Stimulated activated CD4-positive, alpha-beta T cell treated with anti-CD3 and anti-CD28 coated beads, Interleukin-4, amount 100 ng/mL, for 24 hours (primary cell): ENCODE measurements at regions not wholly inside any gene's neighbourhood (a gene's known extent, or its start where the extent isn't known, plus 50 kb on each side); places are given as distances from the start of the nearest gene placed in this dataset.
A peak's percentile ranks its signal among the peaks of the same experiment; 100 is the strongest.
"Not testable (repeated sequence)": the region's sequence is repeated elsewhere in the genome, so short reads cannot be mapped to it uniquely, and the experiment has no call there.

ENCODE experiments used
- DNase-seq: peaks from one replicate; pipeline ENCODE4 v3.0.0-alpha.2; 2020

DNA sequence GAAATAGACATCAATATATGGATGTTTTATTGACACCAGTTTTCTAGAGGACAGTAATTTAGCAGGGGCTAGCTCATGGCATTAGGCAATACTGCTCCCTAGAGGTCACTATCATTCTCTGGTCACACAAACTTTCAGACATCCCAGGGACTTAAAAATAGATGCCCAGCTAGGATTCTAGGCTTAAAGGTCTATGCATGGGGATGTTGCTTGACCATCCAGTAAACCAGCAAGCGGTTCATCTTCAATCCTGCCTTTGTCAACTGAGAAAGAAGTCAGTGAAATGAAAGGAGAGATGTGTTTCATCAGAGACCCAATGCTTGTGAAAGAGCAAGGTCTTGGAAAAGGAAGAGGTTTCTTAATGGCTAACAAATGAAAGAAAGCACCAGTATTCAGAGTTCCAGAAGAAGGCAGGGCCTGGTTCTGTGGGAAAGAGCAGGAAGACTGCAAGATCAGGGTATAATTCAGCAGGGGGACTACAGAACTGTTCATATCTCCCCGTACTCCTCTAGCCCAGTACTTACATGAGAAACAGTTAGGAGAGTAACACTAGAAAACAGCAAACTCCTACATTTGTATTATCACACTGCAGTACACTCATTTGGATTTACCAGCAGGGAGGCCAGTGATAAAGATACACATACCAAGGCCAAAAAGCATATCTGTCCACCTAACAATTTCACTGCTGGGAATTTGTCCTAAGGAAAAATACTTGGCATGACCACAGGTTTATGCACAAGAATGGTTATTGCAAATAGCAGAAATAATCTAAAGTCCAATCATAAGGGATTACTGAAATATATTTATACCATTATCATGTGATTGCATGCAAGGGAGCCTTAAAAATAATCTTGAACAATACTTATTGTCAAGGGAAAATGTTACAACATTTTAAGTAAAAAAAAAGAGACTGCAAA is 151.4 kb upstream of the LAMA2 start:
- no peak for DNase-seq

DNA sequence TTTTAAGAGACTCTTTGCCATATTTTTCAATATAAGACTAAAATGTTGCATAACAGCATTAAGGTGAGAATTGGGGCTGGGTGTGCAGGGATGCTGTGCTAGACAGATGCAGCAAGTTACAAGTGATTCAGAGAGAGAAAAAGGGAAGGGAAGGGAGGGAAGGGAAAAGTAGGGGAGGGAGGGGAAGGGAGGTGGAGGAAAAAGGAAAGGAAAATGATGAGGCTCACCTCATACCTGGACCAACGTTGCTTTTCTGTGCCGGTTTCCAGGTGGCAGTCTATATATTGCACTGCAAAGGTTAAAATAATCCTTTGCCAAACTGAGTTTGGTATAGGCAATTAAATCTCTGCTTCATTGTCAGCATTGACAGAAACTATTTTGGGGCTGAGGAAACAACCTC is 155.4 kb upstream of the LAMA2 start:
- no peak for DNase-seq

DNA sequence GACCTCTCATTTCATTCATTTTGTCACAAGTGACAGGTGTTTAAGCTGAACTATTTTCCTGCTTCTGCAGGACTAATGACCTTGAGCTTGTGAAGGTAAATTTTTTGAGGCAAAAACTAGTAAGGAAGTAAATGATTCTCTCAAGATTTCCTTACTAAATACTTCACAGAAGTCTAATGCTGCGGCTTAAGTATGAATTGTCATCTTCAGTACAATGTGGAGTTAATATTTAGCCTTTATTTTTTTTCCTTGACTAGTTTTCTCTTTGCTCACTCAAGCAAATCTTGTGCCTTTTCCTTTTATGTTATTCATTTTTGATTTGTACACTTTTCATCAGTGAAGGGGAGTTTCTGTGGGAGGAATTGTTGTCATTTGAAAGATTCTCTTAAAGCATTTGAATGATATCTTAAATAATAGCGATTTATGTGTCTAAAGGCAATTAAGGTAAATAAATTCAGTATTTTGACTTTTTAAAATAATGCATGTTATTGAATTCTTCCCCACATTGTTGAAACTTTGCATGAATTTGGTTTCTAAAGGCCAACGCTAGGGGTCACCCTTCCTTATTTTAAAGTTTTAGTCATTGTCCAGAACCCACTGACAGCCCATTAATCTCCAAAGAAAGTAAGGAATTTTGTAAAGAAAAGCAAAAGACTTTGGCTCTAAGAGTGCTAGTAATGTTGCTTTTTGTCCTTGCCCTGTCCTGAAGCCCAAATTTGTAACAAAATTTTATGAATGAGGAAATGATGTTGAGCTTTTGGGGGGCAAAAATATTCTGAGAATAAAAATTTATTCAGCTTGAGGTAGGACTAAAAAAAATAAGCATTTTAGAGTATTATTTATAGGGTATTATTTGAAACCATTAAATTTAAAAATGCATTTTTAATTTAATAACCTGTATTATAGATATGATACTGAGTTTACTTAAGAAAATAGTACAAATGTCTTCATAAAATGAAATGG is 157.4 kb upstream of the LAMA2 start:
- peak; percentile 23 for DNase-seq

DNA sequence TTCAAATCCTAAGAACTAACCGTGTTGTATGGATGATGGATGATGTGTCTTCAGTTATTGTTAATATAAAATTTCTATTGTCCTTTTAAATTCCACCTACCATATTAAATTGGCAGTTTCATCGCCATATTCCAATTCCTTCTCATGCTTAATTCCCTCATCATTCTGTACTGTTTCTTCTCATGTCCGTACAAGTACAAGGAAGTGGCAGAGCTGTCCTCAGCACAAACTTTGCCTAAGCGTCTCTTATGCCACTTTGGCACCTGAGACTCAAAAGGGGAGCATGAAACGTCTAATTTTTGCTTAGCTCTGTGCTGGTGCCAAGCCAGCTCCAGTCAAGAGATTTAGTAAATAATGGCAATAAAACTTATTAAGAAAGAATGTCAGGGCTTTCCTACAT is 158.2 kb upstream of the LAMA2 start:
- DNase-seq, result no peak

DNA sequence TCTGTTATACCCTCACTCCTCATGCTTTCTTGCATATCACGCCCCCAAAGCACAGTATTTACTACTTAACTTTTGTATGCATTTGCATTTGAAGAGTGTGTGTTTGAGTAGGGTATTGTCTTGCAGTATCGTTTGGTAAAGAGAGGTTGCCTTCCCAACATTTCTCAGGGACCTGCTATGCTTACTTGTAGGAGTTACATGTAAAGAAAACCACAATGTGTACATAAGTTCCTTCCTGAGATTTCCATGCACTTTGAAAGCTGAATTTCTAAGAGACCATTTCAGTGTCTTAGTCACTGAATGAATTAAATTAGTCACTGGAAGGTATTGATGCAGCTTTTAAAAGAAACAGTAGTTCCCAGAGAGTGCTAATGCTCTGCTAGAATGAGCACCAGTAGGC is 159.3 kb upstream of the LAMA2 start:
- no peak for DNase-seq

DNA sequence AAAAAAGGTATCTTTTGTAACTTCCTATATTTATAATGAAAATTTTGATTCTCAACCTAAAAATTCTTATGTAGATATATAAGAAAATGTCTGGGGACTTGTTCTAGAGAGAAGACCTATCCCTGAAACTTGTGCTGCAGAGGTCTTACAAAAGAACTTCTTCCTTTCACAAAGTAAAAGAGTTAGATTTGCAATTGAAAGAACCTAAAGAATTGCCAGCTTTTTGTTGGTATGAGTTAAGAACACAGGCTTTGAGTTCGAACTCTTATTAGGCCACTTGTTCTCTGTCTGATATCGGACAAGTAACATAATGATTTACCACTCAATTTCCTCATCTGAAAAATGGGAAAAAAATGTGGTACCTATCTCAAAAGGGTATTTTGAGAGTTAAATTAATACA is 162.0 kb upstream of the LAMA2 start:
- no peak for DNase-seq

DNA sequence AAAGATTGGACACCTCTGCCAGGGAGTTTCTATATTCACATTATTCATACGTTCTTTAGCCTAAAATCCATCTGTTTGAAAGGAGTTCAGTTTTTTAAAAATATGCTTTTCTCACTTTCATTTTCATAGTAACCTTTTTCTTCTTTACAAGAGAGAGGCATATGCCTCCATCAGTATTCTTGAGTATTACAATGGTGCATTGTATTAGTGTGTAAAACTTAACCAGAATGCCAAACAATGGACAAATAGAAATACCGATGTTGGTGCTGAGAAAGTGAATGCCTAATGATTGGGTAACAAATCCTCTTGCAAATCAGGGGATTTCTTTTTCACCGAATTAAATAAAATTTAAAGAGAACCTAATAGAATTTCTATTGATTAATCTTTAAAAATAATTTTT is 163.2 kb upstream of the LAMA2 start:
- no peak for DNase-seq

DNA sequence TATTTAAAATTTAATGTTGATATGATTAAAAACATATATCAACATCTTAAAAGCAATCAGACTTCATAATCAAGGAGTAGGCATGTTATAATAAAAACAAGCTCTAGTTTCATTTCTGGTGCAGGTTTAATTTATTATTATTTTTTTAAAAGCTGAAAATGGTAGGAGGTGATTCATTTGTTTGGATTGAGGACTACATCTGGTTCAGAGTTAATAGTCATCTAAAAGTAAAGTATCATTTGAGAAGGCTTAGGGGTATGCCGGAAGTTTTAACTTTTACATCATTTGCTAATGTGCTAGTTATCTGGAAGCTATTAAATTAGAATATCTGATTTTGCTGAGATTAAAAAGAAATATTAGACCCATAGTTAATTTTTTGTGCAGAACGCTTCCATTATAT is 169.5 kb upstream of the LAMA2 start:
- no peak for DNase-seq

DNA sequence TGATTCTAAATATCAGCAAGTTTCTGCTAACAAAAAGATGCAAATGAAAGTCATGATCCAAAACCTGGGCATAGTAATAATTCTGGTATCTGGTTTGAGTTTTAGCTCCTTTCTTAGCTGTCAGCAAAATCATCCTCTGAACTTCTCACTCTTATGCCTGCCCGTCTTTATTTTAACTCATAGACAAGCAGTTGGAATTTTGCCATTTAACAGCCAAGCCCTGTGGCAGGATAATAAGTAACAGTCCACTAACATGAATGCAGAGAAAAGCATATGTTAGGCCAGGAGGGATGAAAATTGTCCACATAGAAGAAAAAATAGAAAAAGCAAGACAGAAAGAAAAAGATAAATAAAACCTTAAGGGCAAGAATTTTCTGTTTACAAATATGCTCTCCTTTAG is 170.0 kb upstream of the LAMA2 start:
- DNase-seq, result no peak

DNA sequence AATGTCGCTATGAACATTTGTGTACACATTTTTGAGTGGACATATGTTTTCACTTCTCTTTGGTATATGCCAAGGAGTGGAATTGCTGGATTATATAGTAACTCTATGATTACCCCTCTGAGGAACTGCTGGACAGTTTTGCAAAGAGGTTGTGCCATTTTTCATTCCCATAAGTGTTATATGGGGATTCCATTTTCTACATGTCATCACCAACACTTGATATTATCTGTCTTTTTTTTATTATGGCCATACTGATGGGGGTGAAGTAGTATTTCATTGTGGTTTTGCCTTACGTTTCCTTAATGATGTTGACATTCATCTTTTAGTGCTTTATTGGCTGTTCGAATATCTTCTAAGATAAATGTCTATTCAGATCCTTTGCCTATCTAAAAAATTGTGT is 171.8 kb upstream of the LAMA2 start:
- DNase-seq, result no peak

DNA sequence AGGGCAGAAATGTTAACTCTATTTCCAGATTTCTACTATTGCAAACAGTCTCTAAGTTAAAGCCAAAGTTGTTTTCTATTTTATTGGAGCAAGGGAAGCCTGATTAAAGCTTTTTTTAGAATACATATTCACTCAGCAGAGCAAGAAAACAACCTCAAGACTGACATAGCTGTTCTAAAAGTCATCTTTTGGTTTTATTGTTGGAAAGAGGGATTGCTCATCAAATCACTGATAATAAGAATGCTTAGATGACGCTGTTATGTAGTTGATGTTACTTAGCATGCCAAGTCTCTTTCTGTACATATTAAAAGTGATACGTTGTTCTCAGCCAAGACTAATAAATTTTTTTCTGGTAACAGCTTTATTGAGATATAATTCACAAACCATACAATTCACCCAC is 172.6 kb upstream of the LAMA2 start:
- DNase-seq, result no peak

DNA sequence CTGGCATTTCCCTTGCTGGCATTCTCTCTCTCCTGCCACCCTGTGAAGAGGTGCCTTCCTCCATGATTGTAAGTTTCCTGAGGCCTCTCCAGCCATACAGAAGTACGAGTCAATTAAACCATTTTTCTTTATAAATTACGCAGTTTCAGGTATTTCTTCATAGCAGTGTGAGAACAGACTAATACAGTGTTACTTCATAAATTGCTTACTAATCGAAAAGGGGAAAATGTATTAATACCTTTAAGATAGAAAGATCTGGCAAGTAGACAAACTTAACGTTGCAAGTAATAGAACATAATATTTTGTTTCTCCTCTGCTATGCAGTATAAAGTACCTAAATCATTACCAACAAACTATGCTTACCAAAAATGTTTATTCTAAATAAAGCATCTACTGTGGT is 178.3 kb upstream of the LAMA2 start:
- DNase-seq, result no peak

DNA sequence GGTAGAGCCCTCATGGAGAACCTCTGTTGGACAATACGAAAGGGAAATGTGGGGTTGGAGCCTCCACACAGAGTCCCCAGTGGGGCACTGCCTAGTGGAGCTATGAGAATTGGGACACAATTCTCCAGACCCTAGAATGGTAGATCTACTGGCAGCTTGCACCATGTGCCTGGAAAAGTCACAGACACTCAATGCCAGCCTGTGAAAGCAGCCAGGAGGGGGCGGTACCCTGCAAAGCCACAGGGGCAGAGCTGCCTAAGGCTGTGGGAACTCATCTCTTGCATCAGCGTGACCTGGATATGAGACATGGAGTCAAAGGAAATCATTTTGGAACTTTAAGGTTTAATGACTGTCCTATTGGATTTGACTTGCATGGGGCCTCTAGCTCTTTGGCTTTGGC is 179.1 kb upstream of the LAMA2 start:
- not testable (repeated sequence) for DNase-seq

DNA sequence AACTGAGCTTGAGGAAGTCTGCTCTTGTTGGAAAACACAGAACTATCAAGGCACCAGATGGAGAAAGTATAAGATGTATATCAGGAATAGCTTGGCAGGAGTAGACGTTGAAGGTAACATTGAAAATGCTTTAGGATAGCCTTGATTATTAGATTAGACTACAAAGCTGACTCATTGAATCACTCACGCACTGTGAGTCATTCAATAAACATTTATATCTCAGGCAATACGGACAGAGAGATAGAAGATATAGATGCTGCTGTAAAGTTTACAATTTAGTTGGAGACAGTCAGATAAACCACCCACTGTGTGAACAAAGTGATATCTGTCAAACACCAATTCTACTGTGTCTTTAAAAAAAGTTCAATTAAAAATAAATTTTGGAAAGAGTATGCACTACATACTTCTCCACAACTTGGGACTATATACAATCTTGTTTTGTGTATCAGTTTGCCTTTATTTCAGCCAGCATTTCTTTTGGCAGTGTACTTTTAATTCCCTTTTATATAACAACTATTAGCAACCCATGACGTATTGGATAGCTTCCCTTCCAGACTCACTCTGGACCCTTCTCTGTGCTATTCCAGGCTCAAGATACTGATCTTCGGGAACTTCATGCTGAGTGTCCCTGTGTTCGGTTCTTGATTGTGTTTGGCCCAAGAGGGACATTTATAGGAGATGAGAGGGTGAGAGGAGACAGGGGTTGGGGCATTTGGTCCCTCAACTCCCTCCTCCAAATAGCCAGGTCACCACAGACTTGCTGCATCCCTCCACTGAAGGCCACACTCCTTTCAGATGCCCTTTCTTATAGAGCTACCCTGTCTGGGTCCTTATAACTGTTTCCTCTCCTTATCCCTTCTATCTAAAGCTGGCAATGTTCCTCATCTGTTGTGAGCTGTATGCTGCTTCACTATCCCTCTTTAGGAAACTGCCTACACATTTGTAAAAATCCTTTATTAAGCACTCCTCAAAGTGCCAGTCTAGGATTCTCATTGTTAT is 176.6 kb upstream of the PTPRK start:
- DNase-seq, result no peak

DNA sequence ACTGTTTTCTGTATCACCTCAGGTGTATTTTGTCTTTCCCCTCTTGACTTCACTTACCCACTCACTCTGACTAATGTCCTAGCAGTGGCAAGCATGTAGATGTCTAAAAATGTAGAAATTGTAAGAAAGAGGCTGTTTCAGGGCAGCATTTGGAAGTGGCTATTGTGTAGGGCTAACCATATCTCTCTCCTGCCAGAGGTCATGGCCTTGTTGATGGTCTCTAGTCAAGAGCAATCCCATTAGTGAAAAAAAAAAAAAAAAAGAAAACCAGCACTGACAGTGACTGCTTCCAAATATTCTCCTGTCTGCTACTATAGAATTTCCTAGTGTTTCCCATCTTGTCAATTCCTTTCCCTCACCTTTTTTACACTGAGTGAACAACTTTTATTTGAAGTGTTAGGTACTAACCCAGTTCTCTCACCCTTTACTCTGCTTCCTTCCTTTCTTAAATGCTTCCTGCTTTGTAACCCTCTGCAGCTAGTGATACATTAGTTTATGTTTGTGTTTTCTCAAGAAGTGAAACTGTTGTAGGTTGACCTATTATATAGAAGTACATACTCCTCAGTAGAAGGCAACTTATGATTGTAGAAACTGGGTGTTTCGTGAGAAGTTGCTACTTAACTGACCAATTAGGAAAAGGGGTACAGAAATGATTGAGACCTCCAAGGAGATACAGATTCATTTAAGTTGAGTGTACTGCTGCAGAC is 174.1 kb upstream of the PTPRK start:
- no peak for DNase-seq

DNA sequence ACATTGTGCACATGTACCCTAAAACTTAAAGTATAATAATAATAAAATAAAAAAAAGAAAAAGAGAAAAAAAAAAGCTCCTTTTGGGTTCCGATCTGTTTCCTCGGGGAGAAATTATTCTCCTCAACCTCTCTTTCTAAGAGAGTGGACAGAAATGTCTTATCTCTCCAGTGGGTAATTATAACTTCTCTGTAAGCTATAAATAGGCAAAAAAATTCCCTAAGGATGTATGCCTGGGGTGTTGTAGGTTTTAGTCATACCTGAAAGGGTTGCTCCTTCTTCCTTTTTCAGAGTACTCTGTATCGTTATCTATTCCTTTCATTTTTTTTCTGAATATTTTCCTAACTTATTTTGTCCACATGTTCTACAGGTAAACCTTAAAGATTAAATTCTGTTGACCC is 169.7 kb upstream of the PTPRK start:
- DNase-seq, result no peak

DNA sequence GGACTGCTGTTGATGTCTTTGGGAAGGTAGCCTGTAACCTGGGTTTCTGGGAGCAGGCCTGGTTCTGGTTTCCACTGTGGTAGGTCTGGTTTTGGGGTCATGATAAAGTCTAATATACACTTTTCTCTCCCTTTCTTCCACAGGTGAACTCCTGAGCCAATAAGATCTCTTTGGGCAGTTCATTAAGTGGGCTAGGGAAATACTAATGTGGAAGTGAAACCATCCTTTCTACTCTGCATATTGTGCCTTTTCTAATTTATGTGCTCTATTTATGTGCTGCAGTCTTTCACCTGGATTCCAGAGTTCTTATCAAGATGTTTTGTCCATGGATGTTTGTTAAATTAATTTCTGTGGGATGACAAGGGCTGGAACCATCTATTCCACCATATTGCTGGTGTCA is 165.7 kb upstream of the PTPRK start:
- no peak for DNase-seq

DNA sequence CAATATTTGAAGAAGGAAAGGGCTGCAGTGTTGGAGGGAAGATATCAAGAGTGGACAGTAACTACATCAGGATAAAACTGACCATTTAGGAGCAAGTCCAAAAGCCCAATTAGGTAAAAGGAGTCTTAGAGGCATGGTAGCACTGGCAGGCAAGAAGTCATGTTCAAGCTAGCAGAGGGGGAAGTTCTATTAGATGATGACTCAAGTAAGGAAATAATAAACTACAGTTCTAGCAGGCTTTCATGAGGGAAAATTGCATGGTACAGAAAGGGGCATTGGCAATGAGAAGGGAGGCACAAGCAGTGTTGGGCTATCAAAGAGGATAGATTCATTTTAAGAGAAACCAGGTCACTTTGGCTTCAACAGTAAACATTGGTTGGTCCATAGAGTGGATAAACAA is 156.1 kb upstream of the PTPRK start:
- no peak for DNase-seq

DNA sequence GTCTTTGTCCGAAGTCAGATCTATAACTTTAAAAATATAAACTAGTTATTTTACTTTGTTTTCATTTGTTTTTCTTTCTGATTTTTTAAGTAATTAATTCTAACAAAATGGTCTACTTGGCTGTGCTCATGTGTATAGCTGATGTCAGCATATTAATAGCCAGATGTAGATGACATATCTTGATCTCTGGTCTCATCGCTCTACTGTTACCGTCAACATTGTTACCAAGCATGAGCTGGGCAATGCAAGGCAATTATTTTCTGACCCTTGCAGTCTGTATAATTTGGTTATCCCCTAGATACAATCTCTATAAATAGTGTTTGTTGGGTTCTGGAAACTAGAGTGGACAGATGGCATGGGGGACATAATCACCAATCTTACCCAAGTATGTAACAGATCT is 151.6 kb upstream of the PTPRK start:
- DNase-seq, result no peak

DNA sequence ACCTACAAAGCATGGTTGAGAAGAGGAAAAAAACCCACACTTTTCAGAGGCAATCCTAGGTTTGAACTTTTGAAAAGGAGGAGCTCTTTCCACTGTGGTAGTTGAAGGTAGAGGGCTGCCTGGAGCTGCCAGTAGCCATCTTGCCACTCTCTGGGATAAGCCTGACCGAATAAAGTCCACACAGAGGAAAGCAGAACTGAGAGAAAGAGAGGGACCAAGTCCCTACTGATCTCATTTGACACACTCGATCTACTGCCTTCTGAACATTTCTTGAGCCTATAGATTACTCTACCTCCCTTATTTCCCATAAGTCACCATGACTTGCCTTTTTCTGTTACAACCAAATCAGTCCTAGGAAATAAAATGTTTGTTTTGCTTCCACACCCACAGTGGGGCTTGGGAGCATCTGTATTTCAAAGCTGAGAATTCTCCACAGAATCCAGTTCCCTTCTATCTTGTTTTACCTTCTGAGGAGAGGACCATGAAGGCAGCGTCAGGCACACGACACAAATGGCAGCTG is 147.0 kb upstream of the PTPRK start:
- no peak for DNase-seq

DNA sequence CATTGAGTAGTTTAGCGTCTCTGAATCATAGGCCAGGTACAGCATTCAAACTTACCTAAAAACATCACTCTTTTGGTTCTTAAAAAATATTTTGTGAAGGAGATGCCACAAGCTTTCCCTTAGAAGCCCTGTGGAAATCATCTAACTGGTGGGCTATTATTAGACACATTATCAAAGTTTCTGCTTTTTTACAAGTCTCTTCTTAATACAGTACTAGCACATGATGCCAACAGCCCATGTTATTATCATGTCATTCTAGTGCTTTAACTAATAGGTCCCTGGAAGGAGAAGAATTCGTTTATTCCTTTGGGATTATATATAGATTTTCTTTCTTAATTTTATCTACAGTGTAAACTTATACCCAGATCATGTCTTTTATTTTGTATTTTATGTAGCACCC is 146.0 kb upstream of the PTPRK start:
- DNase-seq, result no peak

DNA sequence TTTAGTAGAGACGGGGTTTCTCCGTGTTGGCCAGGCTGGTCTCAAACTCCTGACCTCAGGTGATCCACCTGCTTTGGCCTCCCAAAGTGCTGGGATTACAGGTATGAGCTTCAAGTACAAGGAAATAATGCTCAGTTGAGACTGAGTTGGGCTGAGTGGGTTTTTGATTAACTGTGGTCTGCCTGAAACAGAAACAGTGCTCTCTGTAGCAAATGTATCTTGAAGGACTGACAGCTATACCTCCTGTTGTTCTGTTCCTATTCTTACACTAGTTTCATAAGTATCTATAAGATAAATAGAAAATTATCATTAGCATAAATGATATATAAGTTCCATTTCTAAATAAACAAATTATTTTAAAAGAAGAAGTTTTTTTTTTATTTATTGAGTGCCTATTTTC is 142.8 kb upstream of the PTPRK start:
- no peak for DNase-seq
